ENCODE measurements at regions not wholly inside any gene's neighbourhood (a gene's known extent, or its start where the extent isn't known, plus 50 kb on each side); places are given as distances from the start of the nearest gene placed in this dataset.

DNA sequence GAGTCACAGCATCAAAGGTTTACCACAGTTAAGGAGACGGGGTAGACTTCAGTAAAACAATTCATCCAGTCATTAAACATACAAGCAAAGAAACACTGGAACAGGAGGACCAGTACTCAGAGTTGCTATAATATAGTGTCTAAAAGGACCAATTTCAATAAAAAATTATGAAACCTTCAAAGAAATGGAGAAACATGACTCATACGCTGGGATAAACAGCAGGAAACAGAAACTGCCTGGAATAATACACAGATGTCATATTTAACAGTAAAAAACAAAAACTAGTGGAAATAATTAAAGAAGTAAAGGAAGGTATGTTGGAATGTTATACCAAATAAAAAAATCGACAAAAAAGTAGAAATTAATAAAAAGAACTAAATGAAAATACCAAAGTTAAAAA is 1075.9 kb downstream of the NR2F1-AS1 start:
- TF ChIP-seq, protein P1, sequence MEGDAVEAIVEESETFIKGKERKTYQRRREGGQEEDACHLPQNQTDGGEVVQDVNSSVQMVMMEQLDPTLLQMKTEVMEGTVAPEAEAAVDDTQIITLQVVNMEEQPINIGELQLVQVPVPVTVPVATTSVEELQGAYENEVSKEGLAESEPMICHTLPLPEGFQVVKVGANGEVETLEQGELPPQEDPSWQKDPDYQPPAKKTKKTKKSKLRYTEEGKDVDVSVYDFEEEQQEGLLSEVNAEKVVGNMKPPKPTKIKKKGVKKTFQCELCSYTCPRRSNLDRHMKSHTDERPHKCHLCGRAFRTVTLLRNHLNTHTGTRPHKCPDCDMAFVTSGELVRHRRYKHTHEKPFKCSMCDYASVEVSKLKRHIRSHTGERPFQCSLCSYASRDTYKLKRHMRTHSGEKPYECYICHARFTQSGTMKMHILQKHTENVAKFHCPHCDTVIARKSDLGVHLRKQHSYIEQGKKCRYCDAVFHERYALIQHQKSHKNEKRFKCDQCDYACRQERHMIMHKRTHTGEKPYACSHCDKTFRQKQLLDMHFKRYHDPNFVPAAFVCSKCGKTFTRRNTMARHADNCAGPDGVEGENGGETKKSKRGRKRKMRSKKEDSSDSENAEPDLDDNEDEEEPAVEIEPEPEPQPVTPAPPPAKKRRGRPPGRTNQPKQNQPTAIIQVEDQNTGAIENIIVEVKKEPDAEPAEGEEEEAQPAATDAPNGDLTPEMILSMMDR (conservative IDR thresholded peaks at IDR 0.05), result no peak

DNA sequence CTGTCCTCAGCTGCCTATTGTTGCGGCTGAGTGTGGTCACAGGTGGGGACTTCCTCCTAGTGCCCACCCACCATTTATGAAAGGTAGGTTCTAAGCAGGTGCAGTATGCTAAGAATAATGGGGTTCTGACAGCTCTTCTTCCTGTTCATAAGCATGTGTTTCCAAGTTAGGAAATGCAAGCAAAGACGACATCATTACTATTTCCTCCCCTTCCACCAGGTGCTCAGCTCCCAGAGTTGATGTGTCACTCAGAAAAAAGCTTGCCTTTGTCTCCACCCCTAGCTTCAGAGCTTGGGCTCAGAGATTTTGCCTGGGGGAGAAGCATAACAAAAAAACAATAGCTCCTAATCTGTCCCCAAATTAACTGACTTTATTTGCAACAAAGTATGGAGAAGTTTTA is 1076.7 kb downstream of the NR2F1-AS1 start:
- H3K27ac ChIP-seq, result no peak overlapping the region
- TF ChIP-seq, protein P1 (conservative IDR thresholded peaks at IDR 0.05), result no peak

More for the DNA sequence above, 1075.9 kb downstream of the NR2F1-AS1 start:
- H3K27ac ChIP-seq, result no peak overlapping the region

DNA sequence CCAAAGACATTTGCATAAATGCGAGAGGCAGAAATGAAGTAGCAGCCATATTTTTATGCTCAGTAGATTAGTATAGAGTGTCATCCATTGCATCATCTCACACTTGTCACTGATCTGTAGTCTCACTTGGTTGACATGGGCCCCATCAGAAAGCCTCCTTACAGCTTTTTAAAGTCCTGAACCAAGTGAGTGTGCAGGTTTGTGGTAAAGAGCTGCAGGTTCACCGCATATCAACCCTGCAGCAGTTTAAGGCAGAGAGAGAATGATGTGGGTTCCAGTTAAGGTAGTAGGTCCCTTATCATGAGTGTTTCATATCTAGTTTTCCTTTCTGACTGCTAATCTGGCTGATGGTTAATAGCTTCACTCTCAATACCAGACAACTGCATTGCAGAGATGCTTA is 1080.3 kb downstream of the NR2F1-AS1 start:
- TF ChIP-seq, protein P1 (conservative IDR thresholded peaks at IDR 0.05), result no peak
- no peak overlapping the region for H3K27ac ChIP-seq

DNA sequence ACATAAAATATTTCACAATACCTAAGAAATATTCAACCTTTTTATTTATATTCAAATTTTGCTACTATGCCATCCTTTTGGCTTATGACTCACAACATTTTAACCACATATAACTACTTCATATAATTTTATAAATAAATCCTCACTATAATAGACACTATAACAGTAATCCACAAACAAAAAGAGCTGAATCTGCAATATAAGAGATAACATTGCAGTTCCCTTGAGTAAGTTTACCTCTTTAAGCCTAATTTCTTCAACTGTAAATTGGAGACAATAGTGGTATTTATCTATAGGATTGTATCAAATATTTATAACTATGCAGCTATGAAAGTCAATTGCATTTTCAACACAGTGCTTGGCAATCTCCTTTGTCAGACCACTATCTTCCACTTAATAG is 1084.5 kb downstream of the NR2F1-AS1 start:
- TF ChIP-seq, protein P1 (conservative IDR thresholded peaks at IDR 0.05), result no peak
- H3K27ac ChIP-seq, result no peak overlapping the region

DNA sequence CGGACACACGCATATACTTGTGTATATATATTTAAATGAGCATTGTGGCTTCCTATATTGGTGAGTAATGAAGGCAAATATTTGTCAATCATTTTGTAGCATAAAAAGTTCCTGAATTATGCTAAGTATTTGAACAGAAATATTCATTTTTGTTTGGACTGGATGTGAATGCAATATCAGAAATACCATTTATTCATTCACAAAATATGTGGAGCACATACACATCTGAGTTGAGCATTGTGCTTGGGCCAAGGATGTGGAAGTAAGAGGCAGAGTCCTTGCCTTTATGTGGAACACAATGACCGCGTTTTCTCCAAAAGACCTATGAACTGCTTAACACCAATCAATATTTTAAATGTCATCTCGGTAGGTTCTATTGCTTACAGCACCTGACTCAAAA is 1086.5 kb downstream of the NR2F1-AS1 start:
- no peak overlapping the region for H3K27ac ChIP-seq
- TF ChIP-seq, protein P1 (conservative IDR thresholded peaks at IDR 0.05), result no peak

DNA sequence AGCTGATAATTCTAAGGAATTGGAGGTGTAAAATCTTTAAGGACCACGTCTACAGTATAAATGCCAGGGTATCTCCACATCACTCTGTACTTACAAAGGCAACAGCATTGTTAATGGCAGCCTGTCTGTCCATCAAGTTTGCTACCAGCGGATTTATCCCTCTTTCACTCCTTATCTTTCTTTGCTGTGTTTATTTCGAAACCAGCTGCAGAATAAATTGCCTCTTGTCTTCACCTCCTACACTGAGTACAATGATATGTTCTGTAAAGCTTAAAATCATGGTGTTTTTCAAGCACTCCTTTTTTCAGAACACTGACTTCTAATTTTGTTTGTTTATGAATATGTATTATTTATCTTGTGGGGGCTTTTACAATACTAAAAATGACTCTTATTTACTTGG is 1088.1 kb downstream of the NR2F1-AS1 start:
- TF ChIP-seq, protein P1 (conservative IDR thresholded peaks at IDR 0.05), result no peak
- H3K27ac ChIP-seq, result no peak overlapping the region

DNA sequence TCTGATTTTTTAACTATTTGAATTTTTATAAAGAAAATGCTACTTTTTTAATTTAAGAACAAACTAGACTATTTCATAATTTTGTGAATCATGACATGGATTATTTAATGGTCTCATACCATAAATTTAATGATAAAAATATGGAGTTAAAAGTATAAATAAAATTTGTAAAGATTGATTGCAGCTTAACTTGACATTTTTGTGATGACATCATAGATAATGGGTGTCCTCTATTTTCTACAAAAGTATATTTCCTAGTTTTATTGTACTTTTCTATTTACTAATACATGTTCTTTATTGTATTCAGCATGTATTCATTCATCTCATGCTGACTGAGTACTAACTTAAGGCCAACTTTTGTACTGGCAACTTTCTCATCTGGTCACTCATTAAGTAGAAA is 1096.5 kb downstream of the NR2F1-AS1 start:
- TF ChIP-seq, protein P1 (conservative IDR thresholded peaks at IDR 0.05), result no peak
- no peak overlapping the region for H3K27ac ChIP-seq
